ENCODE measurements at regions not wholly inside any gene's neighbourhood (a gene's known extent, or its start where the extent isn't known, plus 50 kb on each side); places are given as distances from the start of the nearest gene placed in this dataset.
"Not testable (repeated sequence)": the region's sequence is repeated elsewhere in the genome, so short reads cannot be mapped to it uniquely, and the experiment has no call there.

- H3K4me3 ChIP-seq (ENCODE audit: low read depth, low read length): no peak overlapping the region
- no peak for DNase-seq (ENCODE audit: low read depth)
These were observed 250.8 kb upstream of the USP15 start for GRCh38 chr12:62009445-62009844.

- not testable (repeated sequence) for H3K4me3 ChIP-seq (ENCODE audit: low read depth, low read length); DNase-seq (ENCODE audit: low read depth)
These were observed 249.8 kb upstream of the USP15 start for GRCh38 chr12:62010331-62010906.

GRCh38 chr12:62010973-62011372 is 249.2 kb upstream of the USP15 start:
- H3K4me3 ChIP-seq (ENCODE audit: low read depth, low read length); DNase-seq (ENCODE audit: low read depth): not testable (repeated sequence)

GRCh38 chr12:62014330-62014729 is 245.9 kb upstream of the USP15 start:
- DNase-seq (ENCODE audit: low read depth): no peak
- no peak overlapping the region for H3K4me3 ChIP-seq (ENCODE audit: low read depth, low read length)

- no peak overlapping the region for H3K4me3 ChIP-seq (ENCODE audit: low read depth, low read length)
- no peak for DNase-seq (ENCODE audit: low read depth)
These were observed 244.2 kb upstream of the USP15 start for GRCh38 chr12:62016021-62016420.

- no peak for DNase-seq (ENCODE audit: low read depth)
- no peak overlapping the region for H3K4me3 ChIP-seq (ENCODE audit: low read depth, low read length)
These were observed 238.4 kb upstream of the USP15 start for GRCh38 chr12:62021808-62022207.

GRCh38 chr12:62028536-62028935 is 231.7 kb upstream of the USP15 start:
- DNase-seq (ENCODE audit: low read depth): no peak
- H3K4me3 ChIP-seq (ENCODE audit: low read depth, low read length): no peak overlapping the region

GRCh38 chr12:62032870-62033269 is 227.3 kb upstream of the USP15 start:
- no peak for DNase-seq (ENCODE audit: low read depth)
- H3K4me3 ChIP-seq (ENCODE audit: low read depth, low read length): no peak overlapping the region

GRCh38 chr12:62044450-62045135 is 215.6 kb upstream of the USP15 start:
- no peak for DNase-seq (ENCODE audit: low read depth)

GRCh38 chr12:62045211-62045610 is 215.0 kb upstream of the USP15 start:
- no peak overlapping the region for H3K4me3 ChIP-seq (ENCODE audit: low read depth, low read length)
- no peak for DNase-seq (ENCODE audit: low read depth)

More at GRCh38 chr12:62044450-62045135, 215.6 kb upstream of the USP15 start:
- no peak overlapping the region for H3K4me3 ChIP-seq (ENCODE audit: low read depth, low read length)

GRCh38 chr12:62050785-62051184 is 209.4 kb upstream of the USP15 start:
- no peak for DNase-seq (ENCODE audit: low read depth)
- H3K4me3 ChIP-seq (ENCODE audit: low read depth, low read length): no peak overlapping the region

- no peak for DNase-seq (ENCODE audit: low read depth)
- H3K4me3 ChIP-seq (ENCODE audit: low read depth, low read length): no peak overlapping the region
These were observed 190.2 kb upstream of the USP15 start for GRCh38 chr12:62069976-62070375.

- not testable (repeated sequence) for DNase-seq (ENCODE audit: low read depth); H3K4me3 ChIP-seq (ENCODE audit: low read depth, low read length)
These were observed 187.0 kb upstream of the USP15 start for GRCh38 chr12:62073236-62073635.

- DNase-seq (ENCODE audit: low read depth): no peak
- no peak overlapping the region for H3K4me3 ChIP-seq (ENCODE audit: low read depth, low read length)
These were observed 184.3 kb upstream of the USP15 start for GRCh38 chr12:62075870-62076269.

- no peak for DNase-seq (ENCODE audit: low read depth)
- H3K4me3 ChIP-seq (ENCODE audit: low read depth, low read length): no peak overlapping the region
These were observed 182.2 kb upstream of the USP15 start for GRCh38 chr12:62078020-62078419.

GRCh38 chr12:62082448-62082847 is 177.8 kb upstream of the USP15 start:
- DNase-seq (ENCODE audit: low read depth): no peak
- H3K4me3 ChIP-seq (ENCODE audit: low read depth, low read length): no peak overlapping the region

GRCh38 chr12:62098132-62098531 is 162.1 kb upstream of the USP15 start:
- no peak for DNase-seq (ENCODE audit: low read depth)
- no peak overlapping the region for H3K4me3 ChIP-seq (ENCODE audit: low read depth, low read length)

- H3K4me3 ChIP-seq (ENCODE audit: low read depth, low read length): no peak overlapping the region
- no peak for DNase-seq (ENCODE audit: low read depth)
These were observed 156.5 kb upstream of the USP15 start for GRCh38 chr12:62103748-62104147.

GRCh38 chr12:62106547-62107185 is 153.5 kb upstream of the USP15 start:
- no peak for DNase-seq (ENCODE audit: low read depth)
- no peak overlapping the region for H3K4me3 ChIP-seq (ENCODE audit: low read depth, low read length)

GRCh38 chr12:62113366-62114011 is 146.7 kb upstream of the USP15 start:
- H3K4me3 ChIP-seq (ENCODE audit: low read depth, low read length): no peak overlapping the region

More at GRCh38 chr12:62113366-62114011, 146.7 kb upstream of the USP15 start:
- DNase-seq (ENCODE audit: low read depth): no peak

Data from skeletal muscle cell (primary cell).